ENCODE measurements at regions not wholly inside any gene's neighbourhood (a gene's known extent, or its start where the extent isn't known, plus 50 kb on each side); places are given as distances from the start of the nearest gene placed in this dataset.

GRCh38 chr16:80303691-80304090 is 237.1 kb upstream of the DYNLRB2 start:
- Histone ChIP-seq H3K36me3 (ENCODE audit: control insufficient read depth in 2 of 2, extremely low read depth in 1 of 2, insufficient read depth in 2 of 2, low read length in 2 of 2) (no peaks in the 10 kb centered on the region), H3K79me2 (ENCODE audit: control insufficient read depth, insufficient read depth, low read length) (no peaks in the 10 kb centered on the region), H3K4me3 (replicated peaks in 1 of 3; ENCODE audit: insufficient read depth in 1 of 3, low read depth in 1 of 3, low read length in 3 of 3) (no peak overlapping the region), H3K27ac (ENCODE audit: insufficient read depth, low read depth, low read length) (no peak overlapping the region), H3K9me1 (replicated peaks; ENCODE audit: control insufficient read depth, extremely low read depth, insufficient read depth, low read length) (no peaks in the 10 kb centered on the region), H3K4me2 (ENCODE audit: insufficient read depth, low read length) (no peak overlapping the region), H3K27me3 (ENCODE audit: control insufficient read depth in 2 of 2, insufficient read depth in 2 of 2, low read length in 2 of 2) (no peaks in the 10 kb centered on the region), H3K4me1 (ENCODE audit: control insufficient read depth, extremely low read depth, insufficient read depth, low read length) (peaks cover 13% of the 10 kb centered on the region), H3K9me3 (replicated peaks; ENCODE audit: control insufficient read depth, insufficient read depth, low read length) (no peaks in the 10 kb centered on the region), H4K20me1 (replicated peaks; ENCODE audit: control insufficient read depth, extremely low read depth, insufficient read depth, low read length) (no peaks in the 10 kb centered on the region), H2AFZ (ENCODE audit: low read depth, low read length) (no peak overlapping the region), H3K9ac (replicated peaks; ENCODE audit: extremely low read depth, insufficient read depth, low read length) (no peak overlapping the region)
- TF ChIP-seq POLR2A (IDR thresholded peaks at IDR 0.05; ENCODE audit: low read depth, low read length) = no peak
- no peak for TF ChIP-seq FOS (IDR thresholded peaks at IDR 0.05; ENCODE audit: borderline replicate concordance, insufficient read depth, low read length)
- no peak for TF ChIP-seq POLR2AphosphoS5 (IDR thresholded peaks at IDR 0.05; ENCODE audit: insufficient read depth, low read depth, low read length)
- TF ChIP-seq MAX (IDR thresholded peaks at IDR 0.05; ENCODE audit: insufficient read depth, insufficient read length) = no peak
- no peak for TF ChIP-seq EZH2 (IDR thresholded peaks at IDR 0.05; ENCODE audit: borderline replicate concordance, low read depth, low read length, severe bottlenecking)
- intact Hi-C loops (cut with micrococcal nuclease) = no loop called here
- ChIA-PET CTCF (interaction anchor here (1.0 kb wide), 1 partner anchor 9 kb away, joined by 4 read pairs; no protein-coding TSS in a partner anchor), POLR2A (no interaction called here)
- dilution Hi-C loops (cut with MboI; ENCODE audit: extremely low pct_ligation_motif_present, low sequenced_read_pairs) = no loop called here
- FAIRE-seq = no peak
- no TSS peak for BruUV-seq (replicated peaks)
- no peak for DNase-seq (ENCODE audit: low read depth, low spot score)

GRCh38 chr16:80300876-80301275 is 239.9 kb upstream of the DYNLRB2 start:
- dilution Hi-C loops (cut with MboI; ENCODE audit: extremely low pct_ligation_motif_present, low sequenced_read_pairs) = no loop called here

More at GRCh38 chr16:80300876-80301275, 239.9 kb upstream of the DYNLRB2 start:
- Histone ChIP-seq H2AFZ (ENCODE audit: low read depth, low read length) (no peak overlapping the region), H3K27me3 (ENCODE audit: control insufficient read depth in 2 of 2, insufficient read depth in 2 of 2, low read length in 2 of 2) (no peaks in the 10 kb centered on the region), H3K9me3 (replicated peaks; ENCODE audit: control insufficient read depth, insufficient read depth, low read length) (no peaks in the 10 kb centered on the region), H3K4me2 (ENCODE audit: insufficient read depth, low read length) (peak overlapping the region; percentile 17), H3K9ac (replicated peaks; ENCODE audit: extremely low read depth, insufficient read depth, low read length) (peak overlapping the region; percentile 9), H4K20me1 (replicated peaks; ENCODE audit: control insufficient read depth, extremely low read depth, insufficient read depth, low read length) (no peaks in the 10 kb centered on the region), H3K27ac (ENCODE audit: insufficient read depth, low read depth, low read length) (no peak overlapping the region), H3K79me2 (ENCODE audit: control insufficient read depth, insufficient read depth, low read length) (no peaks in the 10 kb centered on the region), H3K36me3 (ENCODE audit: control insufficient read depth in 2 of 2, extremely low read depth in 1 of 2, insufficient read depth in 2 of 2, low read length in 2 of 2) (no peaks in the 10 kb centered on the region), H3K4me3 (replicated peaks in 1 of 3; ENCODE audit: insufficient read depth in 1 of 3, low read depth in 1 of 3, low read length in 3 of 3) (no peak overlapping the region), H3K4me1 (ENCODE audit: control insufficient read depth, extremely low read depth, insufficient read depth, low read length) (peaks cover 13% of the 10 kb centered on the region), H3K9me1 (replicated peaks; ENCODE audit: control insufficient read depth, extremely low read depth, insufficient read depth, low read length) (no peaks in the 10 kb centered on the region)
- DNase-seq (ENCODE audit: low read depth, low spot score) (no peak), FAIRE-seq (no peak)
- ChIA-PET CTCF (interaction anchor here (1.0 kb wide), 1 partner anchor 13 kb away, joined by 4 read pairs; no protein-coding TSS in a partner anchor), POLR2A (no interaction called here)
- intact Hi-C loops (cut with micrococcal nuclease) = no loop called here
- BruUV-seq (replicated peaks) = no TSS peak
- TF ChIP-seq MAX (IDR thresholded peaks at IDR 0.05; ENCODE audit: insufficient read depth, insufficient read length) = no peak
- TF ChIP-seq EZH2 (IDR thresholded peaks at IDR 0.05; ENCODE audit: borderline replicate concordance, low read depth, low read length, severe bottlenecking) = no peak
- no peak for TF ChIP-seq POLR2AphosphoS5 (IDR thresholded peaks at IDR 0.05; ENCODE audit: insufficient read depth, low read depth, low read length)
- no peak for TF ChIP-seq GATA2 (IDR thresholded peaks at IDR 0.05; ENCODE audit: insufficient read depth, insufficient read length, low read depth, low read length)
- TF ChIP-seq FOS (IDR thresholded peaks at IDR 0.05; ENCODE audit: borderline replicate concordance, insufficient read depth, low read length) = no peak
- TF ChIP-seq CTCF (IDR thresholded peaks at IDR 0.05; ENCODE audit: extremely low read depth in 1 of 2, insufficient read depth in 1 of 2, low read depth in 1 of 2, low read length in 2 of 2) = no peak

Measured in endothelial cell of umbilical vein (primary cell).